ENCODE measurements at regions not wholly inside any gene's neighbourhood (a gene's known extent, or its start where the extent isn't known, plus 50 kb on each side); places are given as distances from the start of the nearest gene placed in this dataset.
A peak's percentile ranks its signal among the peaks of the same experiment; 100 is the strongest.

DNA sequence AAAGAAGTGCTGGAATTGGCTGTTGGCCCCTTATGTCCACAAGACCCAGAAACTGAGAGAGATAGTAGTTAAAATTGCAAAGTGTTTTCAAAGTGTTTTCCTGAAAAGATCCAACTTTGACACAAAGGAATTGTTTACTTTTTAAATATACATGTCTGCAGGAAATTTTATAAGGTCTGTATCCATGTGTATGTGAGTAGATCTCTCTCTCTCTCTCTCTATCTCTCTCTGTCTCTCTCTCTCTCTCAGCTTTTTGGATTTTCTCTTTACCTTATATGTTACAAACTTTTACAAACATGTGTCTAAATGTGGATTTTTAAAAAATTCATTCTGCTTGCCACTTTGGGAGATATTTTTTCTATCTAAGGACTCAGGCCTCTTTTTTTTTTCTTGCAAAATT is 358.6 kb downstream of the SIPA1L2 start:
- no peak for DNase-seq

DNA sequence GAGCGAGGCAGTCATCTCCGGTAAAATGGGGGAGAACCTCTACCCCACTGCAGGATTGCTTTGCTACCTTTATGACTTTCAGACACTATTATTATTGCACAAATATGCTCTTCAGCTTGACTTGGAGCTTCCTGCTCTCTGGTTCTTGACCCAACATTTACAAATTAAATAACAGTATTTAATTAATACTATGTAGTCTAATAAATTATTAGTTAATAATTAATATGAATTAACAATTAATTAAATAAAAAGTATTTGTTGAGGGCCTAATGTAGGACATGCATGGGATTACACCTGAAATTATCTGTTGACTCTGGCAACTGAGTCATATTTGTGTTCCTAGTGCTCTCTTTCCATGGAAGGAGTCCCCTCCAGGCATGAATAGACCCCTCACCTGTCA is 359.9 kb downstream of the SIPA1L2 start:
- DNase-seq: no peak

DNA sequence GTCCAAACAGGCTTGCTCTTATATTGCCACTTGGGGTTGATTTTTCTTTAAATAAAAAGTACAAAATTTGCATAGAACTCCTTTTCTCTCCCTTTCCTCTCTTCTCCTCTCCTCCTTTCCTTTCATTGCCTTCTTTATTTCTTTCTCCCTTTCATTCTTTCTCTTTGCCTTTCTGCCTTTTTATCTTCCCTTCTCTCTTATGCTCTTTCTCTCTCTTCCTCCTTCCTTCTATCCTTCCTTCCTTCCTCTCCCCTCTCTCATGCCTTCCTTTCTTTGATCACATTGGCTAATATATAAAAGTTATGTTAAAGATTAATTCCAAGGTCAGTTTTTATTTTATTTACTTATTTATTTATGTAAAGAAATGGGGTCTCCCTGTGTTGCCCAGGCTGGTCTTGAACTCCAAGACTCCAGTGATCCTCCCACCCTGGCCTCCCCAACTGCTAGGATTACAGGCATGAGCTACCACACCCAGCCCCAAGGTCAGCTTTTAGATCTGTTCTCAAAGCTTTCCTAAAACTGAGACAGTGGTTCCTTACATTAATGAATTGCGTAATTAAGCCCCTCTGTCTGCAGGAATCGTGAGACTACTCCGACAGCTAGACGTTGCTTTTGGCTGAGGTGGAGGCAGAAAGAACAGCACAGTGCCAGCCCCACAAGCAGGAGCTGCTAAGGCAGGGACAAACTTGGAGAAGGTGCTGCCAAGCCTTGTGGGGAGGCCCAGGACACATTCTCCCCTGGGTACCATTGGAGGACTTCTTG is 361.9 kb downstream of the SIPA1L2 start:
- DNase-seq: no peak

GRCh38 chr1:232267092-232267836 is 362.7 kb downstream of the SIPA1L2 start:
- no peak for DNase-seq

DNA sequence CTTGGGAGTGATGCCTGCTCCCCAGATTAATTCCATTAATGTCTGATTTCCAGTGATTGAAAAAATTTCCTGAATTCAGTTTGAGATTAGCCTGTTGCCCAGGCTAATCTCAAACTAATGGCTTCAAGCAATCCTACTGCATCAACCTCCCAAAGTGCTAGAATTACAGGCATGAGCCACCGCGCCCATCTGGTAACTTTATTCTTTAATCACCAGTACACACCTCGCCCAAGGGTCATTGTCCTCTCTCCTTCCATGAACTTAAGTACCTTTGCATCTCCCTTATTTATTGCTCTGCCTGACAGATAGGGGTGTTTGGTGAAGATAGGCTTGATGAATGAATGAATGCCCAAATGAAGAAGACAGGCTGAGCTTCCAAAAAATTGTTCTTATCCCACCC is 366.5 kb downstream of the SIPA1L2 start:
- no peak for DNase-seq

- DNase-seq: no peak
These were observed 366.9 kb downstream of the SIPA1L2 start for GRCh38 chr1:232262991-232263390.

GRCh38 chr1:232260861-232261260 is 369.1 kb downstream of the SIPA1L2 start:
- no peak for DNase-seq

DNA sequence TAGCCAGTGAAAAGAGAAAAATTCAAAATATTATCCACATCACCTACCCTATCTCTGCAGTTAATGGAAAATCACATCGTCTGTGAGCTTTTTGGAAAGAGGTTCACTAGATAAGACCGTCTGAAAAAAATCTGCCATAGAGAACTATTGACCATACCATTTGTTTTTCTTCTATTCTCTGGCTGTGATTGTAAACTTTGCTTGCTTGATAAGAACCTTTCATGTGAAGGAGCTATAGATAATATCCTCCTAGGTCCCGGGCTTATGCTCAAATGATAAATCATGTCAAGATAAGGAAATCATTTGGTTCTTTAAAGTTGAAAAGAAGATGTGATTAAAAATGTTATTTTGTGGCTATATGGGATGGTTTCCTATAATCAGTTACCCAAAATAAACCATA is 369.9 kb downstream of the SIPA1L2 start:
- no peak for DNase-seq

DNA sequence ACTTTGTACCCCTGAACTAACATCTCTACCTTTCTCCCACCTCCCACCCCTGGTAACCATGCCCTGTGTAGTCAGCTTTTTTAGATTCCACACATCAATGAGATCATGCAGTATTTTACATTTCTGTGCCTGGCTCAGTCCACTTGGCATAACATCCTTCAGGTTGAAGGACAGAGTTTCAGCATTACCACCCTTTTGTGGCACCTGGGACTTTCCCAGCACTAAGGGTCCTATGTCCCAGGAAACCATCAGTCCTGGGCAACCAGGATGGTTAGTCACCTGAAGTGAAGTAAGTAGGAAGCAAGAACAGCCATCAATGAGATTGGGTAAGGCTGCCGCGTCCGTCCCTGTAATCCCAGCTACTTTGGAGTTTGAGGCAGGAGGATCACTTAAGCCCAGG is 370.6 kb downstream of the SIPA1L2 start:
- no peak for DNase-seq

- DNase-seq: no peak
These were observed 377.3 kb downstream of the SIPA1L2 start for GRCh38 chr1:232252546-232253118.

GRCh38 chr1:232250838-232251237 is 379.1 kb downstream of the SIPA1L2 start:
- no peak for DNase-seq

- no peak for DNase-seq
These were observed 379.8 kb downstream of the SIPA1L2 start for GRCh38 chr1:232249861-232250777.

GRCh38 chr1:232249339-232249738 is 380.6 kb downstream of the SIPA1L2 start:
- DNase-seq: peak; percentile 43

DNA sequence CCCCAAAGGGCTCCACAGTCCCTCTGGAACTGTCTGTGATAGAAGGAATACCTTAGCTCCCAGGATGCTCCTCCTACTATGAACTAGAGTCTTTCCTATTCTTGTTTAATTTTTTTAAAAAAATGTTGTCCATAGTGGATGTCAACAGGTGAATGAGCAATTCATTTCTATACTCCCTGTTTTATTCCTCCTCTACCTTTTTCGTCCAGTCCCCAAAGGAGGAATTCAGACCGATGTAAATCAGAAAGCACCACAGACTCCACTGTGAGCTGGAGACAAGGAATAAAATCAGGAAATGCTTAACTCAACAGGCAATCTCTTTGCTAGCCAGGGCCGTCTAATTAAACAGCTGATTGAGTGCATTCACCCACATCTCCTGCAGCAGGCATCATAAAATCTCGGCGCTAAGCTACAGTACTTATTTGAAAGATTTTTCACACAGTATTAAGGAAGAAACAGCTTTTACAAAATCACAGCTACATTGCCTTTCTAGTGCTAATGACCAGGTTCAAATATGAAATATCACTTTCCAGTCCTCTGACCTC is 381.6 kb downstream of the SIPA1L2 start:
- no peak for DNase-seq

GRCh38 chr1:232247669-232248068 is 382.3 kb downstream of the SIPA1L2 start:
- no peak for DNase-seq

- no peak for DNase-seq
These were observed 385.5 kb downstream of the SIPA1L2 start for GRCh38 chr1:232244426-232244825.

- DNase-seq: no peak
These were observed 389.9 kb downstream of the SIPA1L2 start for GRCh38 chr1:232239998-232240397.

GRCh38 chr1:232239522-232239921 is 390.4 kb downstream of the SIPA1L2 start:
- DNase-seq: no peak

DNA sequence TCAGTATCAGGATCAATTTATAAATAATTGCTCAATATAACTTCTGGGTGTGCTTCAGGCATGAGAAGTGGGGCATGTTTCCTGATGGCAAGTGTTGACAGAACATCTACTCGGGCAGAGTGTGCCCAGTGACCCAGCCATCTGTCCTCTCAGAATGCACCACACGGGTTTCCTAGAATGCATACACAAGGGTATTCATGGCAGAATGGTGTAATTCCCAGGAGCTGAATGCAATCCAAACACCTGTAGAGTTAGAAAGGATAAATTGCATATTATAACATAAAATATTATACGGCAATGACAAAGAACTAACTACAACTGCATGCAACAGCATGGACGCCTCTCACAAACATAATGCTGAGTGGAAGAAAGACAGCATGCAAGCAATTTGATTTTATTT is 391.9 kb downstream of the SIPA1L2 start:
- no peak for DNase-seq

- no peak for DNase-seq
These were observed 402.6 kb downstream of the SIPA1L2 start for GRCh38 chr1:232227306-232227705.

DNA sequence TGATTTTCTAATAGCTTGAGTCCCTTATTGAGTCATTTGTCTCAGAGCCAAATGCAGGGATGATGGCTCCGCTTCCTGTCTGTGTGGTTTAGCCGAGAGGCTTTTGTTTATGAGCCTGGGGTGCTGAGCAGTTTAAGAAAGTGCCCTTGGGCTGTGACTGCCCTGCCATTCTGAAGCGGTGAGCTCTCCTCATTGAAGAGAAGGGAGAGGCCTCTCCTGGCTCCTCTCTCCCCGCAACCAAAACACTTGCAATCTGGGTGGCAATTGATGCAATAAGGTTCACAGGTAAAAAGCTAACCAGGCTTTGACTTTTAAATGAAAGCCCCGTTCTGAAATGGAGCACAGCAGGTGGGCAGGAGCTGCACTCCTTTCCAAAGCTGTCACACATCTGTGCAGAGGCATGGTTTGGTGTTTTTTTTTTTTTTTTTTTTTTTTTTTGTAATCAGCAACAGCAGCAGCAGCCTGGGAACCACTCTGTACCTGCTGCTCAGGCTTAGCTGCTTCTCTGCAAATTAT is 403.7 kb downstream of the SIPA1L2 start:
- DNase-seq: no peak

DNA sequence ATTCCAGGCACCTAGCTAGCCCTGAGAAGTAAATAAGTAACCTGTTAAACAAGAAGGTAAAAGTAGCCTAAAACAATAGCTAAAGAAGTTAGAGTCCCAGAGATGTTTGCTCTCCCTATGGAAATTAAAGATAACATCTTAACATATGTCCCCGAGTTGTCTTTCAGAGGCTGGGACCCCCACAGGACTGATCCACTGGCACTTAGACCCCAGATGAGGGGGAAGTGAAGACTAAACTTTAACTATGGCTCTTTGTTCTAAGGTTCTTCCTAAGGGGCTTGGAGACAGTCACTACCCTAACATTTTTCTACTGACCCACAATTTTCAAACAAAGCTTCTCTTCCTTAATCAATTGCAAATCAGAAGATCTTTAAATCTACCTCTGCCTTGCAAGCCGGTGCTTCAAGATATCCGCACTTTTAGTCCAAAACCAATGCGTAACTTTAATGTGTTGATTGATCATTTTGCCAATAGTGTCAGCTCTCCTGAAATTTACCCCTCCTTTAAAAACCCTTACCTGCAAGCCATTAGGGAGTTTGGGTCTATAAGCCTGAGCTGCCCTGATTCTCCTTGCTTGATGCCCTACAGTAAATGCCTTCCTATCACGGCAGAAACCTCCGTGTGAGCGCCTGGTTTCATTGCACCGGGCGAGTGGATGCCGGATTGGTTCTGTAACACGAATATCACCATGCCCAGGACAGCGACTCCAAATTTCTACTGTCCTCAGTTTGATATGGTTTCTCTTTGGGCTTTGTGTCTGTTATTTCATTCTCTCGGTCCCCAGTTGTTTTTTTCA is 404.4 kb downstream of the SIPA1L2 start:
- no peak for DNase-seq

Measured in inflammatory macrophage treated with lipopolysaccharide for 4 hours (primary cell).